GM19463 (cell line): ENCODE measurements at regions not wholly inside any gene's neighbourhood (a gene's known extent, or its start where the extent isn't known, plus 50 kb on each side); places are given as distances from the start of the nearest gene placed in this dataset.

Experiments
- ATAC-seq: cut with Tn5 transposase; IDR thresholded peaks from one replicate; pipeline ENCODE4 v1.9.1; 2021; ENCODE audit warnings: mild to moderate bottlenecking, moderate library complexity; ENCODE audit not compliant: unreplicated experiment

DNA sequence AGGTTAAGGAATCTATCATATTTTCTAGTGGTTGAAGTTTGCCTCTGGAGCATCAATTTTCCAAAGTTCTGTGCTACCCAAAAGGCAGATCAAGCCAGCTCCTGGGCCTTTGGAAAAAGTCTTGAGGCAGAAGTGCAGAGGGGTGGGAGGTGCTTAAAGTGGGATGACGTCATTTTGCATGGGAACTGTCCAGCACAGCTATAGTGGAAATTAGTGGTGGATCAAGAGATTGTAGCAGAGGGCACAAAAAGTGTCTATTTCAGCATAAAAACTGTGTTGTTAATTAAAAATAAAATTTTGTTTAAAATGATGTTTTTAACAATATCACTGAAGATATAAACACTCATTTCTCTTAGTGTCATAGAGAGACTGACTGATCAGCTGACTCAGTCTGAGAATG is 221.9 kb downstream of the LRRN1 start:
- no peak for ATAC-seq

DNA sequence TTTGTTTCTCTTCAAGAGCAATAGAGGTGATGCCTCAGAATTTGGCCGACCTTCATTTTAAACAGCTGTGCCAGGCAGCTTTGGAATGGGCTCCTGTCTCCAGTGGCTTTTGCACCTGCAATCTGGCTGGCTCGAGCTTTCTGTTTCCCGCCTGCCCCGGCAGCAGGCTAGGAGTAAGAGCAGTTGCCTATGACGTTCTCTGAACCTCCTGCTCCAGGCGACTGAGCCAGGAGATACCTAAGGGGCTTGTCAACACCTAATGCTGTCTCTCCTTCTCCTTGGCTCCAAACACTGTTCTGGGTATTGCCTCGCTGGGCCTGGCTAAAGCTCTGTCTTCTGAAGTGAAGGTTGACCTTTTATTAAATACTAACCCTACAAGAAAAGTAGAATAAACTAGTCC is 229.9 kb downstream of the LRRN1 start:
- no peak for ATAC-seq

DNA sequence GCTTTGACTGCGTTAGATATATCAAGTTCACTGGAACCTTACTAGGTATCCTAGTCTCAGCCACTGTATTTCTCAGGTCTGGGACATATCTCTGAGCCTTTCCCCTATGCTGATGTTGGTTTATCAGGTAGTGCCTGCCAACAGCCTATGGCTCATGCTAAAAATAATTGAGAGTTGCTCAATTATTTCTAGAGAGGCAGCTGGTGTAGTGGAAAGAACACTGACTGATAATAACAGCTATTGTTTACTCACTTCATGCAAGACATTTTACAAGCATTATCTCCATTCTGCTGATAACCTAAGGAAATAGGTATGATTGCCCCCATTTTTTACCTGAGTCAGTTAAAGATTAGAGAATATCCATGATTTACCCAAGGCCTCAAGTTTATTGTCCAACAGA is 231.4 kb downstream of the LRRN1 start:
- no peak for ATAC-seq

DNA sequence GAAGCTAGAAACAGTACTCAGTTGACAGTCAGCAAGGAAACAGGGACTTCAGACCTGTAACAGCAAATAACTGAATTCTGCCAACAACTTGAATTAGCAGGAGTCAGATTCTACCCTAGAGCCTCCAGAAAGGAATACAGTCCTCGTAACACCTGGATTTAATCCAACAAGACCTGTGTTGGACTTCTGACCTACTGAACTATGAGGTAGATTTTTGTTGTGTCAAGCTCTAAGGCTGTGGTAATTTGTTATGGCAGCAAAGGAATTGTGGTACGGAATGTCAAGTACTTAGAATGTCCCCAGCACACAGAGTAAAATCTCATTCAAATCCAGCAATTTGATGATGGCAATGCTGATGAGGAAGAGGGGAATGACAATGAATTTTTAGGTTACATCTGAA is 234.1 kb downstream of the LRRN1 start:
- no peak for ATAC-seq

DNA sequence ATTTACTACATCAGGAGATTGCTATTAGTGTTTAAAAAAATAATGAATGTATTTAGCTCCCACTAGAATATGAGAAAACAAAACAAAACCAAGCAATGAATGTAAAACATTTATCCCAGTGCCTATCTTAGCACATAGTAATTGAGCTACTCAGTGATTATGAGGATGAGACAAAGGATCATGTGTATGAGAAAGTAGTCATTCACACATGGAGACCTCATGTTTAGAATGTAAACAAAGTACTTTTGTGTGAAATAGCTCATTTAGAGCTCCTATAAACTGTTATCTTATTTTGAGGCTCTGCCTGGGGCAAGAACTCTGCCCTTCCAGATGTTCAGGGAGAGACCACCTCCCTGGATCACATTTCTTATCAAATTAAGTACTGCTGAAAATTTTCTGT is 236.8 kb downstream of the LRRN1 start:
- ATAC-seq: no peak

DNA sequence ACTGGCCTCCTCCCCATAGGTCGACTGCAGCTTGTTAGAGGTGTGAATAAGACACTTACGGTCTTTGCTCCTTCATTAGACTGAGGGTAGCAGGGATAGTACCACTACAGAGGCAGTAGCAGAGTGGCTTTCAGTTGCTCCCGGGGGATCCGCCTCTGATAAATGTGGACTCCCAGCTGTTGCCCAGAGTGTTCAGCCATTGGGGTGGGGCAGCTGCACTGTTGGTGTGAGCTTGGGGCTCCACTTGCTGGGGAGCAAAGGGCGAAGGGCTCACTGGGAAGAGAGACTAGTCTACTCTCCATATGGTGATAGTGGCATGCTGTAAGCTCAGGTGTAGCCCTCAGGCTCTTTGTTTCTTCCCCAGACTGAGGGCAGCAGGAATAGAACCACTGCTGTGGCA is 239.1 kb downstream of the LRRN1 start:
- ATAC-seq: no peak

DNA sequence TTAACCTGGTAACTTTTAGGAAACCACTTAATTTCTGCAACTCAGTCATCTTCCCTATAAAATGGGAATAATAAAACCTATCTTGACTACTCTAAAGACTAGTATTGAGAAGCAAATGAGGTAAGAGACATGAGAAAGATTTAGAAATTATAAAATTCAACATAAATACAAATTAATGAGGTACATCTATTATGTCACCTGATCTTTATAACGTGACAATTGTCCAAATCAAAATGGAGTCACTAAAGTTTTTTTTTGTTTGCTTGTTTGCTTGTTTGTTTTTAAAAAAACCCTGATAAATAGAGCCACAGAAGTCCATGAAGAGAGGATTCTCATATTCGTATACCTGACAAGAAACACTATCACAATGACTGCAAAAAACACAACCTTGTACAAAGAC is 242.8 kb downstream of the LRRN1 start:
- ATAC-seq: no peak

DNA sequence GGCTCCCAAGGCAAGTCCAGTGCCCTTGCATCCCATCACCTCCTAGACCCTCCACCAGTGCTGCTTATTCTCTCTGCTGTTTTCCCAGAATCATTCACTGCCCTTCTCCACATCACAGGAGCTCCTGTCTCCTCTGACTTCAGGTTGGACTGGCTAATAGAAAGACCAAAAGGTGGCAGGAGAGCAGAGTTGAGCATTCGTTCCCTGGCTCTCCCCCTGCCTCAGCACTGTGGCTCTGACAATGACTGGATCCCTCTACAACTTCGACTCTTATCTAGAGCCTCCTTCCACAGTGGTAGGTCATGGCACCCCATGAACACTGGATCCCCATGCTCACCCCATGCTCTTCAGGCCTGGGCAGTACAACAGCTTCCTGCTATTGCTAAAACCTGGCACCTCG is 243.6 kb downstream of the LRRN1 start:
- no peak for ATAC-seq

DNA sequence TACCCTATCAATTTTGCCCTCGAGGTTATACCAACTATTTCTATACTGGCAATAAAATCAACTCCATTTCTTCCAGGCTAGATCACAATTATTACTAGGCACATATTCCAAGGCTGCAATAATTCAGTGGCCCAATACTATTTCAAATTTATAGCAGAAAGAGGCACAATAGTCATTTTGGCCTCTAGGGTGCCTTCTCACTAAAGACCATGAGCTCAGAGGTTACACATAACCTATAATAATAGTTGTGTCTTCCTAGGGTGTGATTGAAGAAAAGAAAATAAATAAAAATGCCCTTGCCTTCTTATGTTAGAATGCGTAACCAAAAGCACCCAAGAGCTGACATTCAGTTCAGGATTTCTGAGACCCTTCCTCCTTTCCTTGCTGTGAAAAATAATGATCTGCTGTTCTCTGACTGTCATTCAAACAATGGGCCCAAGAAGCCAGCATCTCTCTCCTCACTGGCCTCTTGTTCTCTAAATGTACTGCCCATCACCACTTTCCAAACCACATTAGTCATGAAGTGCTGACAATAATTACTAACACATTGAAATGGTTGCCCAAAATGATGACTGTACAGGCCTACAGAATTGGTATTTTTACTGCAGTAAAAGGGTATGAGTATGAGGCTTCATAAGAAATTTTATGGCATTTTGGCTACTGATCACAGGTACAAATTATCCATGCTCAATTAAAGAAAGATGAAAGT is 244.8 kb downstream of the LRRN1 start:
- no peak for ATAC-seq

DNA sequence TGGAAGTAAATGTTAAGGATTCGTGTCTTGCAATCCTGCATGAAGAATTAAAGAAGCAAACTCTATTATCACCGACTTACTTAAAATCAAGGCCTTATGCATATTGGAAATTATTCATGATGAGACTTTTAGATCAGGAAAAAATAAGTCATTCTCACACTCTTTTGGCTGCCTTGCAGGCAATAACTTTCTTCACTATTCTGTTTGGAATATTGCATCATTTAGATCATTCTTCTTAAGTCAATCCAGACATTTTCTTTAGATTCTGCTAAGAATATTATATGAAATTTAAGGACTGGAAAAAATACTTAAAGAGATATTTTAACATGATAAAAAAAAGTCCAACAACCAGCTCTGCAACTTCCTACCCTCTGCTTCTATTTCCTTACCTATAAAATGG is 245.4 kb downstream of the LRRN1 start:
- ATAC-seq: no peak

DNA sequence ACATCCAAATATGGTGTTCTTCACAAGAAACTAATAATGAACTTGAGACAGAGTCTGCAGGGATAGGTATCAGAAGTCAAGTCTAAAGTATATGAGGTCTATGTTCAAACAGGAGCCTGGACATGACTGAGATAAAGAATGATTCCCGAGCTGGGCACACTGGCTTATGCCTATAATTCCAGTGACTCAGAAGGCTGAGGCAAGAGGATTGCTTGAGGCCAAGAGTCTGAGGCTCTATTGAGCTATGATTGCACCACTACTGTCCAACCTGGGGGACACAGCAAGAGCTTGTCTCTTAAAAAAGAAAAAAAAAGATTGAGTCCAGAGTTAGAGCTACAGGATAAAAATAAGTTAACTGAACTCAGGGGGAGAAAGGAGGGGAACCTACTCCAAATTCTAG is 246.5 kb downstream of the LRRN1 start:
- no peak for ATAC-seq

DNA sequence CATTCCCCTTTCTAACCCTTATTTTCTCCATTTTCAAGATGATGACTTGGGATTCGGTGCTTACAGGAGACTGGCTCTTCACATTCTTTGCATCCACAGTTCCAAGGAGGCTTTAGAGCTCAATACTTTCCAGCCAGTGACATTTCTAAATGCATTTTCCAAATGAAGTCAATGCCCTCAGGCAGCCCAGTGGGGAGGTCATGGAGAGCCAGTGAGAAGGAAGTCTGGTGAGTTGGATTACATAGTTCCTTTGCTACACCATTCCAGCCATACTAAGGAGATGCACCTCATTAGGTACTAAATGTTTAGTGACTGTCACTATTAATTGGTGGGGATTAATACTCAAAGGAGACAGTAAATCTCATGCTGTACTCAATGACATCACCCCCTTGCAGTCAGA is 248.1 kb downstream of the LRRN1 start:
- no peak for ATAC-seq

DNA sequence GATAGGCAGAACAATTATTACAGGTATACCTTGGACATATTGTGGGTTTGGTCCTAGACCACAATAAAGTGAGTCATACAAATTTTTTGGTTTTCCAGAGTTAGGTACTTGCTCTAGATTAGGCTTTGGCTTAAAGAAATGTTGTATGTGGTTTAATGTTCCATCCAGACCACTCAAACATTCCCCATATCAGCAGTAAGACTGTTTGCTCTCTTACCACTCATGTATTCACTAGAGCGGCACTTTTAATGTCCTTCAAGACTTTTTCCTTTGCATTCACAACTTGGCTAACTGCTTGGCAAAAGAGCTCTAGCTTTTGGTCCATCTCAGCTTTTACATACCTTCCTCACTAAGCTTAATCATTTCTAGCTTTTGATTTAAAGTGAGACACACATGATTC is 250.5 kb upstream of the SETMAR start:
- ATAC-seq: no peak

DNA sequence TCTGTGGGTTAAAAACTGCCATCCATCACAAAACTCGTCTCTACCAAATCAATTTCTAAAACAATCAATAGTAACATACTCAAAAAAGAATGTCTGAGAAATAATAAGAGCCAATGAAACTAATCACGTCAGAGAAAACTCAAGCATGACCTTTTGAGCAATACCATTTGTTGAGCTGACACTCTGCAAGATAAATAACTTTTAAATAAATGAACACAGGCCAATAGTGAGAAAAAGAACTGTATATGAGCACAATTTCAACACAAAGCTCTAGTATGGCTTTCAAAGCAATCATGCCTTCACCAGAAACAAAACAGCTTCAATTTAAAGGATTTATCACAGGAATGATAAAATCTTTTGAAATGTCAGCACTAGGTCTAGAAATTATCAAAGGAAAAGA is 249.2 kb upstream of the SETMAR start:
- no peak for ATAC-seq

DNA sequence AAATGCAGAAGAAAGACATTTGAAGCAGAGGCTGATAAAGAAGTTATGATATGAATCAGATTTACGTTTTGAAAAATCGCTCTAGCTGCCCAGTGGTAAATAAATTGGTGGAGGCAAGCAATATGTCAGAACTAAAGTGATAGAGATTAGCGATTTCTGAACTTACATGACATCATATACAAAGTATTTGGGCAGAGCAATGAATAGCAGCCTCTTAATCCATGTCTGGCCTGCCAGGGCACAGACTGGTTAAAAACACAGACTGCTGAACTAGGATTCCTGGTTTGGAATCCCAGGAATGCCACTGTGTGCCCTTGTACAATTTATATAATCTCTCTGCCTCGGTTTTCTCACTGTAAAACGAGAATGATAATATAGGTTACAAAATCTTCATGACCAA is 243.1 kb upstream of the SETMAR start:
- no peak for ATAC-seq

DNA sequence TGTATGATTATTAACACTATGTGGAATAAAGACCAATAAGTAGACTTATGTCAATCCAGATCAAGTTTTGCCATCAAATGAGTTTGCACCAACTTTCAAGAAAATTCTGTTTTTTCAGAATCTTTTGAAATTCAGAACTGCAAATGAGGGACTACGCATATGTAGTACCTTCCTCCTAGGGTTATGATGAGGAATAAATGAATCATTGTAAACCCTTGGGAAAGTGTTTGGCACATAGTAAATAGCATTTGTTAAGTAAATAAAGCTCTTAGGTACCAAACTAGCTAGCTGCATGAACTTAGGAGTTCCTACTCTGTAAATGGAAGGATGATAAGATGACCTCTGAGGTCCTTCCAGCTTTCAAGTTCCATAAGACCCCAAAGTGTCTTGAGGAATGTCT is 242.6 kb upstream of the SETMAR start:
- ATAC-seq: no peak

DNA sequence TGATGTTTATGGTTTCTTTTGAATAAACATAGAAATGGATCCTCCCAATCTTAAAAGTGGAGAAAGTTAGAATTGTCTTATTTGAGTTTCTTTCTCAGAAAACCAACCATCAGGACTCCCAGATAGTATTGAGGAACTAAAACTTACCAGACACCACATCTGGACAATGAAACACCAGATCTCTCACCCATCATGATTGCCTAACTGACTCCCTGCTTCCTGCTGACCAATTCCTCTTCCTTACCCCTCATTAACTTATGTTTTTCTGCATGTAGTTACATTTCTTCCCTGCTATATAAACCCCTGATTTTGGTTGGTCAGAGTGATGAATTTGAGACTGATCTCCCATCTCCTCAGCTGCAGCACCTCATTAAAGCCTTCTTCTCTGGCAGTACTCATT is 242.0 kb upstream of the SETMAR start:
- no peak for ATAC-seq

DNA sequence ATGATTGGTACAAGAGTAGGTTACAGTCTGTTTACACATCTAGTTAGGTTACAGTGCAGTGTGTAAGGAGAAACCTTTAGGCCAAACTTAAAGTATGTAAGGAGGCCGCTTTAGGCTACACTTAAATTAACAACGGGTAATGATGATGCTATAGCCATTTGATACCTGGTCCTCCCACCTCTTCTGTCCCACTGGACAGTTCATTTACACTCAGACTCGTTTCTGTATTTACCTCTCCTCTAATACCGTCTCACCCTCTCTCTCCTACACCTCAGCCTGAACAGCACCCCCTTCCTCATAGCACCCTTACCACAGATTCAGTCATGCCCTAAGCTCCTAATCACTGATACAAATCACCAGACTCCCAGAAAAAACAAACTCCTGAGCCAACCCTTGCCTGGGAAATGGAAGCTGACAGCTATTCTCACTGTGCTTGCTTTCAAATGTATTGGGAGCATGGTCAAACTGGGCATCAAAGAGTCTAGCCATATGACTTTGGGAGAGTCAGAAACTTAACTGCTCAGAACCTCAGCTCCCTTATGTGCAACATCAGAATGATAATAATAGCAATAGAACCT is 241.3 kb upstream of the SETMAR start:
- ATAC-seq: no peak

DNA sequence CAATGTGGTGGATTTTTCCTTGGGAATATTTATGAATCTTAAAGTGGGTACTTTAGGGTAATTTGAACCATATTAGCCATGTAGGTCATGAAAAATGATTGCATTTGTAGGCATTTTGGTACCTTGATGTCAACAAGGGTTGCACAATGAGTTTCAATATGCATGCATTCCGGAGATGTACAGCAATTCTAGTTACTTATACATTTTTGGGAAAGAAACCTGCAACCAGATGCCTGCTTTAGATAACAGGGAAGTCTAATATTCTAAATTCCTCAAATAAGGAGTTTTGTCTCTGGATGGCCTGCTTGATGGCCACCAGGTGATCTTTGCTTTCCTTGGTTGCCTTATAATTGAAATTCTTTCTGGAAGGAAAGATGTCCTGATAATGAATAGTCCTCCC is 240.5 kb upstream of the SETMAR start:
- no peak for ATAC-seq

DNA sequence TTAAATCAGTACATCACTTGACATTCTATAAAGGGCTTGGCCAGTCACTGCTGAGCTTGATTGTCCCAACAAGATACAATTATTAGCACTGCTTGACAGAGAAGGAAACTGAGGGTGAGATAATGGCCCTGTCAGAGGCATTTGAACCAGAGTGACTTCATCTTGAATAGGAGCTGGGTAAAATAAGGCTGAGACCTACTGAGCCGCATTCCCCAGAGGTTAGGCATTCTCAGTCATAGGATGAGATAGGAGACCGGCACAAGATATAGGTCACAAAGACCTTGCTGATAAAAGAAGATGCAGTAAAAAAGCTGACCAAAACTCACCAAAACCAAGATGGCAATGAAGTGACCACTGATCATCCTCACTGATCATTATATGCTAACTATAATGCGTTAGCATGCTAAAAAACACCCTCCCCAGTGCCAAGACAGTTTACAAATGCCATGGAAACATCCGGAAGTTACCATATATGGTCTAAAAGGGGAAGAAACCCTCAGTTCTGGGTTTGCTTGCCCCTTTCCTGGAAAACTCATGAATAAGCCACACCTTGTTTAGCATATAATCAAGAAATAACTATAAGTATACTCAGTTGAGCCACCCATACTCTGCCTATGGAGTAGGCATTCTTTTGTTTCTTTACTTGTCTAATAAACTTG is 239.1 kb upstream of the SETMAR start:
- no peak for ATAC-seq

DNA sequence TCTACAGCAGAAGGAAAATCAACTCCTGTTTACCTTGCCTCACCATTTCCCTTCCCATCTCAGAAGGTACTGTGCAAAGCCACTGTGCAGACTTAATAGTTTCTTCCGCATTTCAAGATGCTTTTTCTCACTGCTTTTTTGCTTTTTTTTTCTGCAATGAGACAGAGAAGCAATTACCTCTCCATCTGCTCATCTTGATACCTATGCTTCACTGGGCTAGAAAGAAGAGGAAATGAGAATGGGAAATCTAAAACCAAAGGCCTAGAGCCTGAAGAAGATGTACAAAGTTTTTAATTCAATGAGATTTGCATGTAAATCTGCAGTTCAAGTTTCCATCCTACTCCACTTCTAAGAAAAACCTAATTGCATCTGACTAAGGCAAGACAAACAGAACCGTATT is 238.1 kb upstream of the SETMAR start:
- no peak for ATAC-seq

DNA sequence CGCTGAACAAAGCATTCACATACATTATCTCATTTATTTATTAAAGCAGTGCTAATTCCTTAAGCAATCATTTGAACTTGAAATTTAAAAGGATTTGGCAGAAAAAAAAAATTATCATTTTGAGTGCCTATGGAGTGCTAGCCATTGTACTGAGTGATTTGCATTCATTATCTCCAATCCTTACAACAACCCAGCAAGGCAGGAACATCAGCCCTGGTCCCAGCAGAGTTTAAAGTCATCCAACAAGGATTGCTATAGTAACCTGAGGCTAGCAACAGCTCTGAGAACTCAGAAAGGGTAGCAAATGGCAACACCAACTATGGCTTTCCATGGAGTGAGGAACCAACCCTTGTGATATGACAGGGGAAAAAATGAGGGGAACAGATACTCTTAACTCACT is 237.6 kb upstream of the SETMAR start:
- no peak for ATAC-seq

DNA sequence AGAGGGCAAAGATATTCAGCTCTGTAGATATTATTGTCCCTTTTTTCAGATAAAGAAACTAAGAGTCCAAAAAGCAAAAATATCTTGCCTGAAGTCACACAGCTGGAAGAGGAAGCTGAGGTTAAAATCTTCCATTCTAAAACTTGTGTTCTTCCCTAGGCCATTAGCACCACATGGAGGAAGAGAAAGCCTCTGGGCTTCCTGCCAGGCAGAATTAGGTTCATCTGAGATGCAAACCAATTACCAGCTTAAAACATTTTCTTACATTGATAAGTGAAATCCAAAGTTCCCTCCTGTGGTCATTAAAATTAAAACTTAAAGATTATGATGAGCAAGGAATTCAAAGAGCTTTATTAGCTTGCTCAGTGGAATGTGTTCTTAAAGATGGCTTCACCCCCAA is 235.3 kb upstream of the SETMAR start:
- no peak for ATAC-seq
